NB4 (cell line): ENCODE measurements at regions not wholly inside any gene's neighbourhood (a gene's known extent, or its start where the extent isn't known, plus 50 kb on each side); places are given as distances from the start of the nearest gene placed in this dataset.

ENCODE experiments used
- DNase-seq: peaks from one replicate; pipeline ENCODE4 v3.0.0; 2010; ENCODE audit warnings: low read depth
- H3K4me3 ChIP-seq: one replicate; pipeline ENCODE4 v1.5.1; 2011; ENCODE audit warnings: mild to moderate bottlenecking, low read depth, low read length, moderate library complexity
- CTCF ChIP-seq: IDR thresholded peaks from one replicate; pipeline ENCODE4 v1.5.1; 2012; ENCODE audit warnings: low read depth, low read length
- MAX ChIP-seq: IDR thresholded peaks from 2 replicates; pipeline ENCODE4 v1.6.1; 2011; ENCODE audit warnings: low read depth, low read length
- MYC ChIP-seq: IDR thresholded peaks from 2 replicates; pipeline ENCODE4 v1.6.1; 2011; ENCODE audit warnings: low read depth, low read length
- POLR2A ChIP-seq: IDR thresholded peaks from 2 replicates; pipeline ENCODE4 v1.6.1; 2011; ENCODE audit warnings: mild to moderate bottlenecking; ENCODE audit not compliant: insufficient read length; ENCODE audit errors: extremely low read depth

GRCh38 chr3:106957029-106957428, 420.2 kb upstream of the CCDC54 start:
- DNase-seq, result no peak
- H3K4me3 ChIP-seq, result no peak overlapping the region
- TF ChIP-seq MYC, result no peak
- no peak for TF ChIP-seq POLR2A
- no peak for TF ChIP-seq MAX
- no peak for TF ChIP-seq CTCF

DNA sequence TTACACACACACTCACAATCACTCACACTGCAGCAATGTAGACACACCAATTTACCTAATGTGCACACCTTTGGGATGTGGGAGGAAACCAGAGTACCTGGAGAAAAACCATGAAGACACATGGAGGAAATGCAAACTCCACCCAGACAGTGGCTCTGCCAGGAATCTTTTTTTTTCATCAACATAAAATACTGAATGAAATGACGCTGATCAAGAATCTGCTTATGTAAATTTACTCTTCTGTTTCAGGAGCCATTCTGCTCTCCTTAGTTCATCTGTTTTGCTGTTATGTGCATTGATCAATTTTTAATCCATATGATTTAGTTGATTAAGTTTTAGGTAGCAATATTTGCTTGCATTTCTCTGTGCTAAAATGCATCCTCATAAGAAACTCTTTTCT, 414.2 kb upstream of the CCDC54 start:
- TF ChIP-seq CTCF (no peak), MAX (no peak), POLR2A (no peak), MYC (no peak)
- no peak for DNase-seq
- H3K4me3 ChIP-seq, result no peak overlapping the region

- TF ChIP-seq MAX, result no peak
- no peak for TF ChIP-seq POLR2A
- no peak for TF ChIP-seq MYC
- TF ChIP-seq CTCF, result no peak
- H3K4me3 ChIP-seq, result no peak overlapping the region
- DNase-seq, result no peak
Measured at GRCh38 chr3:106963442-106963841, 413.8 kb upstream of the CCDC54 start.

DNA sequence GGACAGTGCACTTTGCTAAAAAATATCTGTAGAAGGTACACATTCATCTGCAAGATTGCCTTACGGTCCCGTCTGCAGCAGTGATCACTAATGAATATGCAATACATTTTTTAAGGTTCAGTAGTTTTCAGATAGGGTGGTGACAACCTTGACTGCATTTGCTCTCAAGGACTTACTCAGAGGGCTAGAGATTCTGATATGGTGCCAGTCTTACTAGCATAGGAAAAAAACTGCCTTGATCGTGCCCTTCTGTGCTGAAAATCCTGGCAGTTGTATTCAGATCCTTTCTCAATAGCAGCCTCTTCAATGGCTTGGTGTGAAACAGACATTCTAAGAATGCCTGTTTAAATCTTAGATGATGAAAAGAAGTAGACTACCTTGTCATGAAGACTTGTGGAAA, 411.9 kb upstream of the CCDC54 start:
- no peak overlapping the region for H3K4me3 ChIP-seq
- DNase-seq, result no peak
- no peak for TF ChIP-seq CTCF
- TF ChIP-seq POLR2A, result no peak
- no peak for TF ChIP-seq MYC

- no peak for TF ChIP-seq MYC
- TF ChIP-seq CTCF, result no peak
- TF ChIP-seq MAX, result no peak
- TF ChIP-seq POLR2A, result no peak
Measured at GRCh38 chr3:106969596-106969995, 407.6 kb upstream of the CCDC54 start.

GRCh38 chr3:106981392-106981791, 395.8 kb upstream of the CCDC54 start:
- TF ChIP-seq MYC (no peak), POLR2A (no peak), MAX (no peak), CTCF (no peak)
- no peak for DNase-seq
- H3K4me3 ChIP-seq, result no peak overlapping the region

More at GRCh38 chr3:106969596-106969995, 407.6 kb upstream of the CCDC54 start:
- no peak overlapping the region for H3K4me3 ChIP-seq
- DNase-seq, result no peak
